ENCODE measurements at regions not wholly inside any gene's neighbourhood (a gene's known extent, or its start where the extent isn't known, plus 50 kb on each side); places are given as distances from the start of the nearest gene placed in this dataset.
A peak's percentile ranks its signal among the peaks of the same experiment; 100 is the strongest.

GRCh38 chr4:29521281-29521680 lies 1198.9 kb upstream of the PCDH7 start:
- no peak for DNase-seq

- no peak for DNase-seq
Observed at GRCh38 chr4:29536745-29537144, 1183.4 kb upstream of the PCDH7 start.

GRCh38 chr4:29538889-29539646 lies 1181.1 kb upstream of the PCDH7 start:
- no peak for DNase-seq

- no peak for DNase-seq
Observed at GRCh38 chr4:29540439-29541102, 1179.6 kb upstream of the PCDH7 start.

GRCh38 chr4:29541757-29542156 lies 1178.4 kb upstream of the PCDH7 start:
- DNase-seq, result no peak

- DNase-seq, result no peak
Observed at GRCh38 chr4:29549342-29549741, 1170.8 kb upstream of the PCDH7 start.

- DNase-seq, result no peak
Observed at GRCh38 chr4:29551821-29552220, 1168.3 kb upstream of the PCDH7 start.

GRCh38 chr4:29553846-29554245 lies 1166.3 kb upstream of the PCDH7 start:
- no peak for DNase-seq

GRCh38 chr4:29558789-29559188 lies 1161.4 kb upstream of the PCDH7 start:
- DNase-seq, result no peak

GRCh38 chr4:29559286-29559685 lies 1160.9 kb upstream of the PCDH7 start:
- no peak for DNase-seq

GRCh38 chr4:29560452-29560851 lies 1159.7 kb upstream of the PCDH7 start:
- no peak for DNase-seq

- DNase-seq, result no peak
Observed at GRCh38 chr4:29565256-29565655, 1154.9 kb upstream of the PCDH7 start.

- DNase-seq, result no peak
Observed at GRCh38 chr4:29566371-29566770, 1153.8 kb upstream of the PCDH7 start.

- no peak for DNase-seq
Observed at GRCh38 chr4:29571322-29571721, 1148.8 kb upstream of the PCDH7 start.

GRCh38 chr4:29578329-29578728 lies 1141.8 kb upstream of the PCDH7 start:
- DNase-seq, result no peak

GRCh38 chr4:29581457-29581856 lies 1138.7 kb upstream of the PCDH7 start:
- no peak for DNase-seq

- no peak for DNase-seq
Observed at GRCh38 chr4:29588617-29589016, 1131.6 kb upstream of the PCDH7 start.

- DNase-seq, result no peak
Observed at GRCh38 chr4:29596228-29596627, 1123.9 kb upstream of the PCDH7 start.

- DNase-seq, result no peak
Observed at GRCh38 chr4:29619168-29619567, 1101.0 kb upstream of the PCDH7 start.

- DNase-seq, result no peak
Observed at GRCh38 chr4:29632199-29632598, 1088.0 kb upstream of the PCDH7 start.

GRCh38 chr4:29636961-29637360 lies 1083.2 kb upstream of the PCDH7 start:
- DNase-seq, result no peak

GRCh38 chr4:29653221-29653620 lies 1066.9 kb upstream of the PCDH7 start:
- DNase-seq, result peak; percentile 0

- DNase-seq, result no peak
Observed at GRCh38 chr4:29680644-29681043, 1039.5 kb upstream of the PCDH7 start.

- DNase-seq, result no peak
Observed at GRCh38 chr4:29704059-29704458, 1016.1 kb upstream of the PCDH7 start.

- DNase-seq, result no peak
Observed at GRCh38 chr4:29708473-29708872, 1011.7 kb upstream of the PCDH7 start.
